NCI-H510A (cell line): ENCODE measurements at regions not wholly inside any gene's neighbourhood (a gene's known extent, or its start where the extent isn't known, plus 50 kb on each side); places are given as distances from the start of the nearest gene placed in this dataset.
"Not testable (repeated sequence)": the region's sequence is repeated elsewhere in the genome, so short reads cannot be mapped to it uniquely, and the experiment has no call there.

ENCODE experiments used
- DNase-seq: peaks from one replicate; lab custom pipeline; 2025; lab: John Stamatoyannopoulos, UW

GRCh38 chr9:745761-746380 is 95.6 kb upstream of the DMRT1 start:
- no peak for DNase-seq

- no peak for DNase-seq
Observed at GRCh38 chr9:746661-747434, 94.6 kb upstream of the DMRT1 start.

- no peak for DNase-seq
Observed at GRCh38 chr9:747567-747966, 93.9 kb upstream of the DMRT1 start.

GRCh38 chr9:748861-749497 is 92.5 kb upstream of the DMRT1 start:
- DNase-seq: no peak

GRCh38 chr9:749716-750115 is 91.8 kb upstream of the DMRT1 start:
- DNase-seq: no peak

- no peak for DNase-seq
Observed at GRCh38 chr9:750249-750967, 91.1 kb upstream of the DMRT1 start.

- DNase-seq: no peak
Observed at GRCh38 chr9:751137-752051, 90.1 kb upstream of the DMRT1 start.

- no peak for DNase-seq
Observed at GRCh38 chr9:752201-752600, 89.3 kb upstream of the DMRT1 start.

- DNase-seq: no peak
Observed at GRCh38 chr9:752681-753200, 88.8 kb upstream of the DMRT1 start.

GRCh38 chr9:753734-754133 is 87.8 kb upstream of the DMRT1 start:
- not testable (repeated sequence) for DNase-seq

GRCh38 chr9:754150-754931 is 87.2 kb upstream of the DMRT1 start:
- DNase-seq: no peak

- no peak for DNase-seq
Observed at GRCh38 chr9:755454-756381, 85.8 kb upstream of the DMRT1 start.

GRCh38 chr9:757246-757881 is 84.1 kb upstream of the DMRT1 start:
- no peak for DNase-seq

GRCh38 chr9:758146-758545 is 83.4 kb upstream of the DMRT1 start:
- no peak for DNase-seq

GRCh38 chr9:759541-759940 is 82.0 kb upstream of the DMRT1 start:
- DNase-seq: no peak

GRCh38 chr9:759983-760736 is 81.3 kb upstream of the DMRT1 start:
- no peak for DNase-seq

GRCh38 chr9:761176-761792 is 80.2 kb upstream of the DMRT1 start:
- DNase-seq: no peak
